Gastrocnemius medialis (tissue), 4 donors: ENCODE measurements at regions not wholly inside any gene's neighbourhood (a gene's known extent, or its start where the extent isn't known, plus 50 kb on each side); places are given as distances from the start of the nearest gene placed in this dataset.

Source experiments
- POLR2A ChIP-seq, 2 donors: fragments of 450-650 bp; IDR thresholded peaks; one replicate each; pipeline ENCODE4 v1.6.1; 2017; ENCODE audit warnings: antibody characterized with exemption in 2 of 2, mild to moderate bottlenecking in 2 of 2, moderate library complexity in 2 of 2
- TF ChIP-seq, protein P1 (sequence below), 5 experiments: fragments of 450-650 bp in 3 of 5; fragments of 200-600 bp in 2 of 5; sonication (generic) in 2 of 5; IDR thresholded peaks in 4 of 5; conservative IDR thresholded peaks in 1 of 5; 1 replicate in 4 of 5; 2 replicates in 1 of 5; pipeline ENCODE4 v1.5.1; 2016 to 2019; ENCODE audit warnings: antibody characterized with exemption in 5 of 5, mild to moderate bottlenecking in 3 of 5, moderate library complexity in 3 of 5

DNA sequence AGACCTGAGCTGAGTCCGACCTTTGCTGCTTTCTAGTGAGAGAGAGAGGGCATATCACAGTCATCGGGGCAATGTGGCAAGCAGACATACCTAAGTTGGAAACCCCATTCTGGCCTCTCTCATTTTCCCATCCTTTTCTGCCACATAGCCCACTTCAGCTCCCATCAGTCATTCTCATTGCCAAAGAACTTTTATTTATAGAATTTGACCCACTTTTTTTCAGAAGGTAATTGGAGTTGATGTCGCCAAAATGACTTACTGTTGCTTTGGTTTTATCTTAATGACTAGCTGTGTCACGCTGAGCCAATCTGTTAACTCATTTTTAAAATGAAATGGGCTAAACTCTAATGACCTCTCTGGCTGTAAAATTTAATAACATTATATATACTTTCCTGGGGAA lies 63.9 kb upstream of the RMST start:
- TF ChIP-seq, protein P1, sequence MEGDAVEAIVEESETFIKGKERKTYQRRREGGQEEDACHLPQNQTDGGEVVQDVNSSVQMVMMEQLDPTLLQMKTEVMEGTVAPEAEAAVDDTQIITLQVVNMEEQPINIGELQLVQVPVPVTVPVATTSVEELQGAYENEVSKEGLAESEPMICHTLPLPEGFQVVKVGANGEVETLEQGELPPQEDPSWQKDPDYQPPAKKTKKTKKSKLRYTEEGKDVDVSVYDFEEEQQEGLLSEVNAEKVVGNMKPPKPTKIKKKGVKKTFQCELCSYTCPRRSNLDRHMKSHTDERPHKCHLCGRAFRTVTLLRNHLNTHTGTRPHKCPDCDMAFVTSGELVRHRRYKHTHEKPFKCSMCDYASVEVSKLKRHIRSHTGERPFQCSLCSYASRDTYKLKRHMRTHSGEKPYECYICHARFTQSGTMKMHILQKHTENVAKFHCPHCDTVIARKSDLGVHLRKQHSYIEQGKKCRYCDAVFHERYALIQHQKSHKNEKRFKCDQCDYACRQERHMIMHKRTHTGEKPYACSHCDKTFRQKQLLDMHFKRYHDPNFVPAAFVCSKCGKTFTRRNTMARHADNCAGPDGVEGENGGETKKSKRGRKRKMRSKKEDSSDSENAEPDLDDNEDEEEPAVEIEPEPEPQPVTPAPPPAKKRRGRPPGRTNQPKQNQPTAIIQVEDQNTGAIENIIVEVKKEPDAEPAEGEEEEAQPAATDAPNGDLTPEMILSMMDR (IDR thresholded peaks at IDR 0.05 in 4 of 5, conservative IDR thresholded peaks at IDR 0.05 in 1 of 5): no peak
- no peak for TF ChIP-seq POLR2A (IDR thresholded peaks at IDR 0.05)
